HG02884 (cell line): ENCODE measurements at regions not wholly inside any gene's neighbourhood (a gene's known extent, or its start where the extent isn't known, plus 50 kb on each side); places are given as distances from the start of the nearest gene placed in this dataset.

Experiments used
- ATAC-seq: cut with Tn5 transposase; IDR thresholded peaks from one replicate; pipeline ENCODE4 v1.9.1; 2021; ENCODE audit warnings: mild to moderate bottlenecking, moderate library complexity; ENCODE audit not compliant: unreplicated experiment

- ATAC-seq: no peak
Observed at GRCh38 chr6:169048185-169048864, 205.3 kb downstream of the THBS2 start.

- no peak for ATAC-seq
Observed at GRCh38 chr6:169047345-169047744, 206.3 kb downstream of the THBS2 start.

- no peak for ATAC-seq
Observed at GRCh38 chr6:169046483-169047192, 207.0 kb downstream of the THBS2 start.

GRCh38 chr6:169046021-169046420, 207.6 kb downstream of the THBS2 start:
- no peak for ATAC-seq

GRCh38 chr6:169045486-169045885, 208.2 kb downstream of the THBS2 start:
- no peak for ATAC-seq

- ATAC-seq: no peak
Observed at GRCh38 chr6:169044381-169045230, 209.0 kb downstream of the THBS2 start.

- ATAC-seq: no peak
Observed at GRCh38 chr6:169042061-169042460, 211.6 kb downstream of the THBS2 start.

- no peak for ATAC-seq
Observed at GRCh38 chr6:169041078-169041477, 212.6 kb downstream of the THBS2 start.

GRCh38 chr6:169038691-169039090, 215.0 kb downstream of the THBS2 start:
- no peak for ATAC-seq

- no peak for ATAC-seq
Observed at GRCh38 chr6:169035385-169036240, 218.0 kb downstream of the THBS2 start.

- ATAC-seq: no peak
Observed at GRCh38 chr6:169034516-169035167, 219.0 kb downstream of the THBS2 start.

GRCh38 chr6:169029861-169030260, 223.8 kb downstream of the THBS2 start:
- ATAC-seq: no peak

GRCh38 chr6:169028343-169028742, 225.3 kb downstream of the THBS2 start:
- no peak for ATAC-seq

GRCh38 chr6:169026175-169026574, 227.5 kb downstream of the THBS2 start:
- ATAC-seq: no peak

- no peak for ATAC-seq
Observed at GRCh38 chr6:169024047-169024660, 229.5 kb downstream of the THBS2 start.

- no peak for ATAC-seq
Observed at GRCh38 chr6:169023161-169023874, 230.3 kb downstream of the THBS2 start.

- ATAC-seq: no peak
Observed at GRCh38 chr6:169022079-169022478, 231.6 kb downstream of the THBS2 start.

- ATAC-seq: no peak
Observed at GRCh38 chr6:169020821-169021220, 232.8 kb downstream of the THBS2 start.
